Endothelial cell of umbilical vein (primary cell): ENCODE measurements at regions not wholly inside any gene's neighbourhood (a gene's known extent, or its start where the extent isn't known, plus 50 kb on each side); places are given as distances from the start of the nearest gene placed in this dataset.

Experiments
- CTCF ChIP-seq, 2 donors: IDR thresholded peaks; 1 replicate in 1 of 2; 2 replicates in 1 of 2; pipeline ENCODE4 v1.5.1; 2011; ENCODE audit warnings: low read length in 2 of 2, mild to moderate bottlenecking in 2 of 2, moderate library complexity in 2 of 2, control low read depth in 1 of 2, inconsistent platforms in 1 of 2, low read depth in 1 of 2; ENCODE audit not compliant: insufficient read depth in 1 of 2; ENCODE audit errors: extremely low read depth in 1 of 2
- EZH2 ChIP-seq: IDR thresholded peaks from 2 replicates; pipeline ENCODE4 v1.6.1; 2012; ENCODE audit warnings: borderline replicate concordance, low read depth, mild to moderate bottlenecking, moderate library complexity, low read length, inconsistent platforms; ENCODE audit not compliant: severe bottlenecking
- GATA2 ChIP-seq: IDR thresholded peaks from 2 replicates; pipeline ENCODE4 v1.7.0; 2011; ENCODE audit warnings: low read depth, mild to moderate bottlenecking, moderate library complexity, mixed read lengths, low read length; ENCODE audit not compliant: insufficient read length, insufficient read depth
- JUN ChIP-seq: IDR thresholded peaks from 2 replicates; pipeline ENCODE4 v1.6.1; 2011; ENCODE audit warnings: borderline replicate concordance, low read depth; ENCODE audit not compliant: insufficient read length, insufficient read depth
- MAX ChIP-seq: IDR thresholded peaks from 2 replicates; pipeline ENCODE4 v1.6.1; 2011; ENCODE audit not compliant: insufficient read depth, insufficient read length
- MYC ChIP-seq: IDR thresholded peaks from one replicate; pipeline ENCODE4 v1.6.1; 2011; ENCODE audit warnings: mild to moderate bottlenecking, low read depth, low read length
- POLR2A ChIP-seq: IDR thresholded peaks from 2 replicates; pipeline ENCODE4 v1.6.1; 2012; ENCODE audit warnings: low read depth, mild to moderate bottlenecking, control low read depth, low read length
- POLR2AphosphoS5 ChIP-seq: IDR thresholded peaks from 2 replicates; pipeline ENCODE4 v1.6.1; 2012; ENCODE audit warnings: low read depth, mild to moderate bottlenecking, control low read depth, low read length, moderate library complexity; ENCODE audit not compliant: insufficient read depth

DNA sequence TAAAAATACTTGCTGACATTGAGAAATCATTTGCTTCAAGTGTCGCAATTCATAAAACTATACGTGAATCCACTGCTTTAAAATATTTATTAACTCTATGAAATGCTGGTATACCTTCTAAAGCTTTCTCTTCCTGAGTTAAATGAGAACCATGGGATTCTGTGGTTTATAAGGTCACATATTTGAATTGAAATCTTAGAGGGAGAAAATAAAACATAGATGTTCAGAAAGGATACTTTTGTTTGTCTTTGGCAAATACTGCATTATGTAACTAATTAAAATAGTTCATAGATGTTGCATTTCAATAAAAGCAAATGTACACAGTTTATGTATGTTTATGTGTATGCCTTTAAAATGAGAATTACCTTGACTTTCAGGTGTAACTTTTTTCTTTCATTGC is 250.1 kb downstream of the FAM170A start:
- no peak for TF ChIP-seq MAX
- TF ChIP-seq EZH2 = no peak
- no peak for TF ChIP-seq POLR2A
- TF ChIP-seq CTCF (IDR thresholded peaks at IDR 0.05; ENCODE audit: extremely low read depth in 1 of 2, insufficient read depth in 1 of 2, low read depth in 1 of 2, low read length in 2 of 2) = no peak
- TF ChIP-seq MYC = no peak
- TF ChIP-seq POLR2AphosphoS5 = no peak
- TF ChIP-seq JUN = no peak
- TF ChIP-seq GATA2 = no peak
